NCI-H526 treated with DMSO at 0.1 percent for 48 hours (cell line): ENCODE measurements at regions not wholly inside any gene's neighbourhood (a gene's known extent, or its start where the extent isn't known, plus 50 kb on each side); places are given as distances from the start of the nearest gene placed in this dataset.
A peak's percentile ranks its signal among the peaks of the same experiment; 100 is the strongest.

Experiments used
- DNase-seq: peaks from one replicate; lab custom pipeline; 2025; lab: John Stamatoyannopoulos, UW

GRCh38 chr12:97927977-97928376 is 465.4 kb downstream of the RMST start:
- DNase-seq, result no peak

DNA sequence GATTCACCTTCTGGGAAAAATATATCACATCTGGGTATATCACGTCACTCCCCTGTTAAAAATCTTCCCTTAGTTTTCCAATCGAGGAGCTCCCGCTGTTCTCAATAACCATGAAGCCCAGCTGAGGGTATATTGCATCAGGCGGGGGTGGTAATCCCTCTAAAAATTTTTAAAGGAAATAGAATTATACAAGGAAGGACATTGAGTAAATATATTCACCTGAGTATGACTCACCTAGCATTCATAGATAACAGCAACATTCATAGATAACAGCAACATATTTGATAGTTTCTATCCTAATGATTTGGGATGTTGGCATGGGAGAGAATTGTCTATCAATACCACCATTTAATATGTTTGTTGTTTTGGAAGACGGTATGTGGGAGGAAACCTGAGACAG is 473.6 kb downstream of the RMST start:
- no peak for DNase-seq

DNA sequence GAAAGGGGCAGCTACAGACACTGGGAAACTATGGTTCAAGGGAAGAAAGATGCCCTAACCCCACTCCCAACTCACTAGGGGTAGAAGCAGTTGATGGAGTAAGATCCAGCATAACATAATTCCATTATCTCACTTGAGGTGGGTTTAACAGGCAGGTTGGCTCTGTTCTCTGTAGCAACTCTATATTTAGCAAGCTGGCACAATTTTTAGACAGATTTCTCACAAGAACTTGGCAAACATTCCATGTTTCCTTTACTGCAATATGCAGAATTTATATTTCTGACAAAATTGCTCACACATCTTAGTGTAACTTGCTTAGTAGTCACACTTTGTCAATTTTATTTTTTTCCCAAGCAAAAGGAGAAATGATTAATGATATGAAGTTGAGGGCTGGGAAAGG is 475.4 kb downstream of the RMST start:
- DNase-seq, result no peak

- no peak for DNase-seq
Observed at GRCh38 chr12:97939156-97939555, 476.6 kb downstream of the RMST start.

DNA sequence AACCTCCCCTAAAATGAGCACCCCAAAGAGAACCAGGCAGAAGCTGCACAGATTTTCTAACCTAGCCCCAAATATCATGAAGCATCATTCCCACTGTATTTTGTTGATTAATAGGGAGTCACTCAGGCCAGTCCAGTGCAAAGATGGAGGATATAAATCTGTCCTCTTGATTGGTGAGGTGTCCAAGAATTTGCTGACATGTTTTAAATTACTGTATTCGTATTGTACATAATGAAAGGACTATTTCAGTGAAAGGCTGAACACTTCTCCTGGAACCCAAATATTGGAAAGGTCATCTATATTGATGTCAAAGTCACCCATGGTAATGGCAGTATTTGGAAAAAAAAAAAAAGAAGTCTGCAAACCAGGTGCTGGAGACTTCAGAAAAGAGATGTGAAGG is 477.5 kb downstream of the RMST start:
- DNase-seq, result no peak

- DNase-seq, result no peak
Observed at GRCh38 chr12:97940629-97941028, 478.0 kb downstream of the RMST start.

- DNase-seq, result no peak
Observed at GRCh38 chr12:97941686-97942354, 479.2 kb downstream of the RMST start.

DNA sequence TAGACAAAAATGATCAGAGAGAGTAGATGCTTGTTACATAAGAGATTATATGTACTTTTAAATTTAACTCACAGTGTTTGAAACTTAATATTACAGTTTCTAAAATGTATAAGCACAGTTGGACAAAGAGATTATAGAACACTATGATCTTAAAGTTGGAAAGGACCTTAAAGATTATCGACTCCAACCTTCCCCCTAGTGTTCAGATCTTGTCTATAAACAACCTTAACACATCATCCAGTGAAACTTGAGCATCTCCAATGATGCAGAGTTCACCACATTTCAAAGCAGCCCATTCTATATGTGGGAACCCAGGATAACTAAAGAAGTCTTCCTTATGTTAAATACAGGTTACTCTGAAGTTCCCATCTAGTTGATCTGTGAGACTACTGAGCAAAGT is 480.8 kb downstream of the RMST start:
- DNase-seq, result peak; percentile 7

DNA sequence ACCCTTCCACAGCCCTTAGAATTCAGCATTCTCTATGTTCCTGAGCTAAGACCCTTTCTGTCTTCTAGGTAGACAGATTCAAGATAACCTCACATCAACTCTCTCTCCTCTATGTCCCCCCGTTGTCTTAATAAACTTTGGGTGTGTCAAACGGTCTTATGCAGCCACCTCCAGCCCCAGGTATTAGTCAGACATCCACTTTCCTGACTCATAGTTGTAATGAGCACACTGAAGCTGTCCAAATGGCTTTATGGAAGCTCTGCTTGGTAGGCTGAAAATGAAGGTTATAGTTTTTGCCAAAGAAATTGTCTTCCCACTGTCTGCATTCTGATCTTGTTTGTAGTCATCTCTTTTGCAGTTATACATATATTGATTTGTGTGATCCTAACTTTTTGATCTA is 482.0 kb downstream of the RMST start:
- DNase-seq, result no peak

DNA sequence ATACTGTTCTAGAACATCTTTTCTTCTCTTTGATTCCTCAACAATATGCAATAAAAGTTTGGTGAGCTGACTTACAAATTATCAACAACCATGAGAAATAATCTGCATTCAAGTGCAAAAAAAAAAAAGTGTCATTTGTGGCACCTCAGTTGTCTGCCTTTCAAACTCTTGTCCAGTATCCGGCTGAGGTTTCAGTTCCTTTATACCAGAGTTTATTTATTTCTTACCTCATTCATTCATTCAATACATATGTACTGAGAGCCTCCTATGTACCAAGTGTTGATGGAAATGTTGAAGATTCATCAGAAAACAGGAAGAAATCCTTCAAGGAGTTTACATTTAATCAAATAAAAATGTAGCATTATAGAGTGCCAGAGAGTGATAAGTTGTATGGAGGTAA is 484.1 kb downstream of the RMST start:
- no peak for DNase-seq

GRCh38 chr12:97948591-97948990 is 486.0 kb downstream of the RMST start:
- no peak for DNase-seq

DNA sequence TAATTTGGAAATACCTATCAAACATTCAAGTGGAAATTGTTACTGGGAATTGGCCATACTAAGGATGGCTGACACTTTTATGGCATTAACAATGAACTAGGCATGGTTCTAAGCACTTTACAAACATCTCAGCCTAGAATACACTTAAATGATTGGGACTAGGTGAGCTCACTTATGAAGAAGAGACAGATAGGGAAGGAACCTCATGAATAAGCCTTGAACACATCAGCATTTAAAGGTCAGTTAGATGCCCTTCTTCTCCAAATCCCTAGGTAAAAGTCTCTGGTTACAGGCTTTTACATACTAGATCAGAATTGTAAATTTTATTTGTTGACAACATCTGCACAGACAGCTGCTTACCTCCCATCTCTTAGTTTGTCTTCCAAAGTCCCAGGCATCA is 488.6 kb downstream of the RMST start:
- DNase-seq, result no peak

GRCh38 chr12:97951717-97952116 is 489.1 kb downstream of the RMST start:
- DNase-seq, result no peak

- no peak for DNase-seq
Observed at GRCh38 chr12:97957109-97957508, 494.5 kb downstream of the RMST start.

- no peak for DNase-seq
Observed at GRCh38 chr12:97960225-97960624, 497.6 kb downstream of the RMST start.

DNA sequence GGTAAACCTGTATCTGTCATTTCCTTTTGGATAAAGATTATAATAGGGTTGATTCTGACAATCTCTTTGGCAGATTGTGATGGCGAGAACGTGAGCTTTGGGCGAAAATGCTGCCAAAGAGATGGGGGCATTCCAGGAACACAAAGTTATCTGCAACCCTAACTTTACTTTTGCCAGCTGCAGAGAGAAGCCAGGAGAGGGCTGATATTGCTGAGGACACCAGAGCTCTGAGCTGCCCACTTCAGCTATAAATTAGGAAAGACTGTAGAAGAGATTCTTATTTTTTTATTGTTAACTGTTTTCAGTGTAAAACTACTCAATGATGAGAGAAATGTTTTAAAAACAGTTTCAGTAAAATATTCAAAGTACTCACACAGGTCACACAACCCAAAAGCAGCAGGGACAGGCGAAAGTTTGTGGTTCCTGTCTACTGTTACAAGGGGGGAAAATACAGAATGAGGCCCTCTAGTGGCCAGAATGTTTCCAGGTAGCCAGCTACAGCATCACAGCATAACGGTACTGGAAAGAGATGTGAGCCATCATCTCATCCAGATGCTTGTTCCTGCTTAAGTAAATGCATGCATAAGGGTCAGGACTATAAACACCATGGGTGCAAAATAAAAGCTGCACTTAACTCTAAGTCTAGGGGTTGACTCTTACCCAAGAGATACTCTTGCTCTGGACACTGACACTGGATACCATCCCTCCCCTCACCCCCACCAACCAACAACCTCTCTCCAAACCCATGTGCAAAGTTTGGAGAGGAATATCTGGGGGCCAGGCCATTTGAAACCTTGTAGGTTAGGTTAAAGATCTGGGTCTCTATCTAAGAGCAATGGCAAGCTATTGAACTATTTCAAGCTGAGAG is 498.4 kb downstream of the RMST start:
- DNase-seq, result peak; percentile 12

DNA sequence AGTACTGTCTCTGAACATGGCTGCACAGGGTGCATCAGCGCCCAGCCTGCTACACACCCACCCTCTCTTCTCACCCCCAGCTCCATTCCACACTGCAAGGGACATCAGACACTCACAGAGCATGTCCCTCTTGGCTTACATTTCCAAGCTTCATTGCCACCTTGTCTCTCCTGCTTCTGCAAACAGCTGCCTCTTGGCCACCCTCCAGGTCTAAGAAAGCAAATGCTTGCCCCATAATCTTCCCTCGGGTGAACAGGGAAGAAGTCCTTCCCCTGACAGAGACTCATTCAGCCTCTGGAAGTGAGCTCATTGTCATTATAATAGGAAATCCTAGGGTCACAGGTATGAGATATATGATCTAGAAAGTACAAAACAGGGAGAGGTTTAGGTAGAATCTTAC is 505.2 kb downstream of the RMST start:
- no peak for DNase-seq

- no peak for DNase-seq
Observed at GRCh38 chr12:97968641-97969197, 506.1 kb downstream of the RMST start.

- no peak for DNase-seq
Observed at GRCh38 chr12:97977870-97978405, 515.3 kb downstream of the RMST start.

GRCh38 chr12:97982684-97983083 is 520.1 kb downstream of the RMST start:
- peak; percentile 89 for DNase-seq

- DNase-seq, result no peak
Observed at GRCh38 chr12:97983796-97984195, 521.2 kb downstream of the RMST start.

DNA sequence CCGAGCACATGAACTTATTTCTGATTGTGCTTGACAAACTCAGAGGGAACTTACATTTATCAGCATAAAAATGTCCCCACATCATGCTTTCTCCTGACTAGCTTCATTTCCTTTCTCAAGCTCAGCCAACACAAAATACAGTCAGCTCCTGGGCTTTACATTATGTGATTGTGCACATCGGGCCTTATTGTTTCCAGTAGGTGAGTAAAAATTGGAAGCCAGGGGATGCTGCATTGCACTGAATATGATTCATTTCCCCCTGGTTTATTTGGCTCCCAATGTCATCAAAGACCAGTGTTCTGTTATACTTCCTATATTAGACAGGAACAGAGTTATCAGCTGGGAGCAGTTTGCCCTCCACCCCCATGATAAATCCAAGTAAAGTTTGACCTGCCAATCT is 521.8 kb downstream of the RMST start:
- no peak for DNase-seq

GRCh38 chr12:97984974-97985580 is 522.5 kb downstream of the RMST start:
- no peak for DNase-seq
